Keratinocyte (primary cell): ENCODE measurements at regions not wholly inside any gene's neighbourhood (a gene's known extent, or its start where the extent isn't known, plus 50 kb on each side); places are given as distances from the start of the nearest gene placed in this dataset.

Experiments
- EZH2 ChIP-seq: IDR thresholded peaks from one replicate; pipeline ENCODE4 v1.6.1; 2012; ENCODE audit warnings: inconsistent platforms, mild to moderate bottlenecking, low read length, moderate library complexity
- TF ChIP-seq, protein P1 (sequence below), 3 experiments: IDR thresholded peaks in 1 of 3; conservative IDR thresholded peaks in 1 of 3; optimal IDR thresholded peaks in 1 of 3; 2 replicates in 2 of 3; 3 replicates in 1 of 3; pipeline versions ENCODE3 to v1.5.1; 2011; ENCODE audit warnings: low read length in 3 of 3, mild to moderate bottlenecking in 3 of 3, moderate library complexity in 2 of 3, control low read depth in 1 of 3, inconsistent platforms in 1 of 3; ENCODE audit not compliant: insufficient read depth in 2 of 3; ENCODE audit errors: extremely low read depth in 1 of 3

DNA sequence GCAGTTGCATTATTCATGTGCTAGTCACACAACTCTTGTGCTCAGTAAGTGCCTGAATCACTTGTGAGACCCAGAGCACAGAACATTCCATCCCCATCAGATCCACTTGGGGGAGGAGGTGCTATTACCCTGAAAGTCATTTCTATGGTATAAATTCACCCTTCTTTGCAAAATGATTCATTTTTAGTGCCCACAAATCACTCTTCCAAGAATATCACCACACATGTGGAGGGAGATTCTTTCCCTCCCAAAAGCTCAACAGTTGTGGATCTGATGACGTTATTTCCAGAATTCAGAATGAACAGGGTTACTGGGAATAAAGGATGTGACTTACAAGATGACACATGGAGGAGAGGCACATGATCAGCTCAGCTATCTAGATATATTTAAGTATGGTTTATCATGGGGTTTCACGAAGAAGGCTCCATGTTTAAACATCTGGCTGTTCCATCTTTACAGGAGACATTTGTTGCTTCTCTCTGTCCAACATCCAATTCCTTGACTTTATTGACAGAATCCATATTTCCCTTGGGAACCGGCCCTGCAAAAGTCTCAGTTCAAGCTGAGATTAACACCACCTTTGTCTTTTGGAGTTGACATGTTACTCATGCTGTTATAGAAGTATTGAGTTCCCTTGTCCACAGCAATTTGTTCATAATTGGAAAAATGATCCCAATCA lies 214.2 kb upstream of the PROK2 start:
- TF ChIP-seq, protein P1, sequence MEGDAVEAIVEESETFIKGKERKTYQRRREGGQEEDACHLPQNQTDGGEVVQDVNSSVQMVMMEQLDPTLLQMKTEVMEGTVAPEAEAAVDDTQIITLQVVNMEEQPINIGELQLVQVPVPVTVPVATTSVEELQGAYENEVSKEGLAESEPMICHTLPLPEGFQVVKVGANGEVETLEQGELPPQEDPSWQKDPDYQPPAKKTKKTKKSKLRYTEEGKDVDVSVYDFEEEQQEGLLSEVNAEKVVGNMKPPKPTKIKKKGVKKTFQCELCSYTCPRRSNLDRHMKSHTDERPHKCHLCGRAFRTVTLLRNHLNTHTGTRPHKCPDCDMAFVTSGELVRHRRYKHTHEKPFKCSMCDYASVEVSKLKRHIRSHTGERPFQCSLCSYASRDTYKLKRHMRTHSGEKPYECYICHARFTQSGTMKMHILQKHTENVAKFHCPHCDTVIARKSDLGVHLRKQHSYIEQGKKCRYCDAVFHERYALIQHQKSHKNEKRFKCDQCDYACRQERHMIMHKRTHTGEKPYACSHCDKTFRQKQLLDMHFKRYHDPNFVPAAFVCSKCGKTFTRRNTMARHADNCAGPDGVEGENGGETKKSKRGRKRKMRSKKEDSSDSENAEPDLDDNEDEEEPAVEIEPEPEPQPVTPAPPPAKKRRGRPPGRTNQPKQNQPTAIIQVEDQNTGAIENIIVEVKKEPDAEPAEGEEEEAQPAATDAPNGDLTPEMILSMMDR (optimal IDR thresholded peaks at IDR 0.05 in 1 of 3, IDR thresholded peaks at IDR 0.05 in 1 of 3, conservative IDR thresholded peaks at IDR 0.05 in 1 of 3; ENCODE audit: extremely low read depth in 1 of 3, insufficient read depth in 2 of 3, low read length in 3 of 3), result no peak
- no peak for TF ChIP-seq EZH2
